ENCODE measurements at regions not wholly inside any gene's neighbourhood (a gene's known extent, or its start where the extent isn't known, plus 50 kb on each side); places are given as distances from the start of the nearest gene placed in this dataset.

DNA sequence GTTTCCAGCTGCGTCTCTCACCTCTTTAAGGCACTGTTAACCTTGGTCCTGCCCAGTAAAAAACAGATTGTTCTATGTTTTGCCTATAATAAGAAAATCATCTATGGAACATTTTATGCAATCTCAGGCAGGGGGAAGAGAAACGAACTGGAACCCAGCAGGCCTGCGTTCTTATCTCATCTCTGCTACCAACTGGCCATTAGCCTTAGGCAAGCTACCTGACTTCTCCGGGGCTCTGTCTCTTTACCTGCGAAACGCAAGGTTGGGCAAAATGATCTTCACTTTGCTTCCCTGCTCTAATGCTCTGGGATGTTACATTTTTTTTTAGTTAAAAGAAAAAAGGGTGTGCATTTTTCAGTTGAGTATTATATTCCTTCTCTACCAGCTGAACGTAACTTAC lies 70.5 kb upstream of the WIPF1 start:
- no peak for DNase-seq (ENCODE audit: low read depth)

DNA sequence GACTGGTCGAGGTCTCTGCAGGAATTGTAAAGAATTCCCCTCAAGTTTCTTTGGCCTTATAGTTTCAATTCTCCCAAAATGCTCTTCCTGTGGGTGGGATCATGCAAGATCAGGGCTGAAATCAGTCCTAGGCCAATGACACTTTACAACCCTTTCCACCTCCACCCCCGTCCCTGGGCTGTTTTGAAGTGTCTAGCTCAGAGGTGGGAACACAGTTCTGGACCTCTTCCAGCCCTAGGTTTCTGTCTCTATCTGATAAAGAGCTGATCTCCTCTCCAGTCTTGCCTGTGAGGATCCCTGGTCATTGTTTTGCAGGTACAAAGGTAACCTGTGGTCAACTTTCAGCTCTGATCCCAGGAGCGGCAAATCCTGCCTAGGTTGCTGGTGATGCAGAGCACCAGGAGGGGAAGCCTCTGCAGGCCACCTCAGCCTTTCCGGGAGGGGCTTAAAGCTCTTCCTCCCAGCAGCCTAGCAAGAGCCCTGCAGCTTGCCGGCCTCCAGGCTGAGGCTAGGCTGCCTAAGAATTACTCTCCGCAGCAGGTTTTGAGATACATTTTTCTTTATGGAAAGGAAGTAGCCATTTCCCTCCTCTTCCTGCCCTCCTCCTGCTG lies 69.8 kb upstream of the WIPF1 start:
- DNase-seq (ENCODE audit: low read depth) = no peak

- no peak for DNase-seq (ENCODE audit: low read depth)
Measured at GRCh38 chr2:174666845-174667244, 69.2 kb upstream of the WIPF1 start.

DNA sequence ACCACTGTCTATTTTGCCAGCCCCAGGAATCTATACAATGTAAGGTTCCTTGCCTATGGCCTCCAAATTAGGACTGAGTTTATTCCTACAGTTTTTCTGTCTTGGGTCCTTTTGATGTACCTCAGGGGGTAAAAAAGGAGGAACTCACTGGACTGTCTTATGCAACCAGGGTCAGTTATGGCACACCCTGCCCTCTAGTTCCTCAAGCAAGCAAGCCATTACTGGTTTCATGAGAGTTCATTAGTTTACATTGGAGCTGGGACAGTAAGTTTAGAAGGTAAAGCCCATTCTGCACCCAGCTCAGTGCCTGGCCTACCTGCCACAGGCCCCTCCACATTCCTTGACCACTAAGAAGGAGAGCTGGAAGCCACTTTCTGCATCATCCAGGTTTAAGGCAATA lies 68.7 kb upstream of the WIPF1 start:
- no peak for DNase-seq (ENCODE audit: low read depth)

GRCh38 chr2:174664084-174664759 lies 66.6 kb upstream of the WIPF1 start:
- peak; percentile 6 for DNase-seq (ENCODE audit: low read depth)

GRCh38 chr2:174663550-174663949 lies 65.9 kb upstream of the WIPF1 start:
- DNase-seq (ENCODE audit: low read depth) = peak; percentile 65

GRCh38 chr2:174662859-174663258 lies 65.3 kb upstream of the WIPF1 start:
- DNase-seq (ENCODE audit: low read depth) = no peak

DNA sequence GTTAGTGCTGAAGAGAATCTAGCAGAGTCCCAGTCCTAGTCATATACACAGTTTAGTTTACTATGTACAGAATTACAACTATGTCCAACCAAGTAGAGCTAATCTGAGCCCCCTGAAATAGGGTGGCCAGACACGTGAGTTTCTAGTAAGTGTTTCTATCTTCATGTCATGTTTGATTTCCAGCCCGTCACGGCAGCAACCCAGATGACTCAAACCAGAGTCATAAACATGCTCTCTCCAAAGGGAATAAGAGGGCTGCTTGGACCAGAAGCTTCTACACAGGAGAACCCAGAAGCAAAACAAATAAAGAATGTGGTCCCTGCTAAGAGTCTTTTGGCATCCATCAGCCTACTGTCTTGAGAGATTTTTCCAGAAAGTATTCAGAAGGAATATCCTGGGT lies 64.9 kb upstream of the WIPF1 start:
- peak; percentile 67 for DNase-seq (ENCODE audit: low read depth)

DNA sequence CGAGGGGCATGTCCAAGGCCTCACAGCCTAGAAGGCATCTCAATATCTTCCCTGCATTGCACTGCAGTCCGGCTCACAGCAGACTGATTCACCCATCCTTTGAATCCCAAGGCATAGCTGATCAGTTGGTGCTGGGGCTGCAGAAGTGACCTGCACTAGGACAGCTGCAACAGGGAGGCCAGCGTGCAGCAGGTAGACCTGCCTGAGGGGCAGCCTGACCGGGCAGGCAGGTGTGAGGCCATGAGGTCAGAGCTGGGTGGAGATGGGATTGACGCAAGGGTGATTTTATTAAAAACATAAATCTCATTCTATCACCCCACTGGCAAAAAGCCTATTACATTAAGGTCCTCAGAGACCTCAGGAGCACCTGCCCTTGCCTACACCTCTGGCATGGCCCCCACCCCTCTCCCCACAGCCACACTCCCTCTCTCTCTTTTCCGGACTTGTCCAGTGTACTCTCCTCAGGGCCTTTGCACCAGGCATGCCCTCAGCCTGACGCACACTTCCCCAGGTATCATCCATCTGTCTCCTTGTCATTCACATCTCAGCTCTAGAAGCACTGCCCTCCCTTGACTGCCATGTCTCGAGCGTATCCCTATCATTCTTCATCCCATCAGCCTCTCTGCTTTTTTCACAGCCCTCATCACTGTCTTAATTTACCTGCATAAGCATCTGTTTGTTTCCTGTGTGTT lies 63.5 kb upstream of the WIPF1 start:
- no peak for DNase-seq (ENCODE audit: low read depth)

DNA sequence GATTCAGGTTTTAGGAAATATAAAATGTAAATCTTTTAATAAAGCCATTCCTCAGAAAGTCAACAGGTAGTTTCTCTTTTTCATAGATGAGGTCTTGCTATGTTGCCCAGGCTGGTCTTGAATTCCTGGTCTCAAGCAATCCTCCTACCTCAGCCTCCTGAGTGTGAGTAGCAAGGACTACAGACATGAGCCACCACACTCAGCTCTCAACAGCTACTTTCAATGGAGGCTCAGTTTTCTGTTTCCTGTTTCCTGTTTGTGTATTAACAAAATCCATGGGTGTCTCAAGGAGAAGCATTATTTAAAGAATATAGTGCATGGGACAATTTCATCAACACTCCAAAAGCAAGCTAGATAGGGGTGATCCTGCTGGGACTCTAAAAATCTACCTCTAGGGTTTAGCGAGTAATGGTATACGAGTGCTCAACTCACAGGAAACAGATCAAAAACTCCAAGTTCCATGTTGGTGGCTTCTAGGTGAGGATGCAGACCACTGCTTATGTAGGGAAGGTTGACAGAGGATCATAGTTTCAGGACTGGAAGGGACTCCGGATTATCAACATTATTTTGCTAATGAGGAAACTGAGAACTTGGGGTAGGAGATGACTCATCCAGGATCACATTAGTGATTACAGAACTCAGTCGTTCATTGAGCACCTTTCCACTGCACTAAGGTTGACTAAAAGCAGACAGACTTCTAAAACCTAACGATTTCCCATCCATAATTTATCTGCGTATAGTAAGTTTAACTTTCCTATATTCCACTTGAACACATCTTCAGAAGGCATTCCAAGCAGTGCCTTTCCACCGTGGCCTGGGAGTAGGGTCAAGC lies 61.7 kb upstream of the WIPF1 start:
- DNase-seq (ENCODE audit: low read depth) = no peak

DNA sequence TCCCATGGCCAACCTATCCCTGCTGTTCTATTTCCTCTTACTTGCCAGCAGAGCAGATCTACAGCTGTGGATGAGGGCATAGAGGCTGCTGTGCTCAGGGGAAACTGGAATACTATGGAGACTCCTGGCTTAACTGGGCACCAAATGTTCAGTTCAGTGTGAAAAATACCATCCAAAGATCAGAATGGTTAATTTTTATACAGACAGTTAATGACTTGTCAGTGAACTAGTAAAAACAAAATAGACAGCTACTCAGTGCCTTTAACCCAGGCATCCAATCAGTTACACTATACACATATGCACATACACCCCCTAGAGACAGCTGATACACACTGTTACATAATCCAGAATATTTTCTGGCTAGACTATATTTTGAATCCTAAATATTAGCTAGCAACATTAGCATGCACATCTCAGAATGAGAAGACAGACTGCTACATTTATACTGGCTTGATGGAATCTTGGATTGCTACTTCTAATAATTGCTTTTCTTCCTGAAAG lies 59.1 kb upstream of the WIPF1 start:
- DNase-seq (ENCODE audit: low read depth) = no peak

DNA sequence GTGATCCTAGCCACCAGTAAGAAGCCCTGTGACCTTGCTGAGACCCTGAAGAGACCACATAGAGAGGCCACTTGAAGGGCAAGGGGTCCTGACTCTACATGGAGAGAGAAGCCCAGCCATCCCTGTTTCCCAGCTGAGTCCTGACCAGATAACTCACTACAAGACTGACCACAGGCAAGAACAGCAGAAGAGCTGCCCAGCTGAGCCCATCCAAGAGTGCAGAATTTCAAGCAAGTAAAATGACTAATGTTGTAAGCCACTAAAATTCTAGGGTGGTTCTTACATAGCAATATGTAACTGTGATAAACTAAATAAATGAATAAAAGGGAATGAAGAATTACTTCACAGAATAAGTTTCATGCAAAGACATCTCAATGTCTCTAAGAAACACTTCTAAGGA lies 58.4 kb upstream of the WIPF1 start:
- no peak for DNase-seq (ENCODE audit: low read depth)

DNA sequence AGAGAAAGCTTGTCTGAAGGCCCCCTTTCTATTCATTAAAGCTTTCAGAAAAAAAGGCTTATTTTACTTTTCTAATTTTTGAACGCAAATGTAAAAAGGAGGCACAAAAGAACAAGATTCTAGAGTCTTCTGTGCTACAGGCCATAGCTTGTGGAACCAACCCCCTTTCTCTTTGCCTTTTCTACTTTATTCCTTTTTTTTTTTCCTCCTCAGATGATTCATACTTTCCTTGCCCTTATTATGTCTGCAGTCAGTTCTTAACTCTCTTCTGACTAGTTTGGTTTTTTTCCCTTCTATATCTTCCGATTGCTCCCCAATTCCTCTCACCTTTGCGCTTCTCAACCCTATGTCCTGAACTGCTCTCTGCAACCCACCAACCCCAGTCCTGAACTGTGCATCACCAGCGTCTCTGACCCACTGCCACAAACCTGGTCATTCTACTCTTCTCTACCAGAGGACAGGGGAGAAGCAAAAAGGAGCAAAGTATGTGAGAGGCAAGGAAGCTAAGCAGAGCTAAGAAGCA lies 56.9 kb upstream of the WIPF1 start:
- DNase-seq (ENCODE audit: low read depth) = no peak

GRCh38 chr2:174648896-174649295 lies 51.3 kb upstream of the WIPF1 start:
- DNase-seq (ENCODE audit: low read depth) = no peak

Data from amniotic epithelial cell (primary cell).